NOMO-1 treated with dmso at 0.1 percent for 144 hours (cell line): ENCODE measurements at regions not wholly inside any gene's neighbourhood (a gene's known extent, or its start where the extent isn't known, plus 50 kb on each side); places are given as distances from the start of the nearest gene placed in this dataset.
"Not testable (repeated sequence)": the region's sequence is repeated elsewhere in the genome, so short reads cannot be mapped to it uniquely, and the experiment has no call there.

ENCODE experiments used
- DNase-seq: peaks from one replicate; lab custom pipeline; 2025; ENCODE audit not compliant: unreplicated experiment; lab: John Stamatoyannopoulos, UW

GRCh38 chr12:91767237-91767636 is 378.4 kb downstream of the BTG1 start:
- DNase-seq = no peak

DNA sequence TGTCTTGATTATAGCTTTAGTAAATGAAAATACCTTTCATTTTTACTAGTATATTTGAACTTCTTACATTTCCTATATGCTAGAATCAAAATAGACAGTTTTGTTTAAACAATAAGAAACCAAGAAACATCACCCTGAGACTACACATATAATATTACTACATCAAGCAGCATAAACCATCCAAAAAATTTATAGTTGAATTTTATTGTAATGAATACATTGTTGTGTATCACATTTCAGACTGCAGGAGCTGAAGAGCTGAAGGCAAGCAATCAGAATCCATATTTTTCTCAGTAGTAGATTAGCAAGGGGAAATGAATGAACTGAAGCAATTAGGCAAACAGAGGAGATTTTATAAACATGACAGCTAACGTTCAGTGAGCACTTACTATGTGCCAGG is 379.2 kb downstream of the BTG1 start:
- no peak for DNase-seq

DNA sequence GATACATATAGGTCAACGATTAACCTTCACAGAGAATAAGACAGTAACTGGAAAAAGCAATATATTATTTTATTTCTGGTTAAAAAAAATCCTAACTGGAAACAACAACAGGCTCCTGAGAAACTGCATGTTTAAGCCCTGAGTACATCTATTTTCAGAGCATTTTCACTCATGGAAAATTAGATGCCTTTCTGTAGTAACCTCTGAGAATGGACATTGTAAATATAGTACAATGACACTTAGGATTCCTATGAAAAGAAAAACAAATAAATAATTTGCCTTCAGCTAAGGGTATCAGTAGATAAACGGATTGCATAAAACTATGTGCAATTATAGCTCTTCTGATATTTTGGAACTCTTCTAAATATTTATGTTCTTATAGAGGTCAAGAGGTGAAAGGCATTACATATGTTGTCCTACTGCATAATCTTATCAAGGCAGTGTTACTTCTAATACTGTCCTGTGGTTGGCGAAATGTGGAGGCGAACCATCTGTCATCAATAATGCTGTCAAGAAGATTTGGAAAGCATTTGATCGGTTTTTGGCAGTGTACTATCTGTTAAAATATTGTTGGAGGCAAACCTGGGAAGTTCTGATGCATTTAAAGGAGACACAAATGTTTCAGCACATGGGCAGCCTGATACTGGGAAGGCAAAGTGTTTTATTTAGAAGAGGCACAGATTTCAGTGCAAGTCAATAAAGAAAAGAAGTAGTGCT is 381.8 kb downstream of the BTG1 start:
- no peak for DNase-seq

- DNase-seq = no peak
These were observed 392.0 kb downstream of the BTG1 start for GRCh38 chr12:91753649-91754048.

DNA sequence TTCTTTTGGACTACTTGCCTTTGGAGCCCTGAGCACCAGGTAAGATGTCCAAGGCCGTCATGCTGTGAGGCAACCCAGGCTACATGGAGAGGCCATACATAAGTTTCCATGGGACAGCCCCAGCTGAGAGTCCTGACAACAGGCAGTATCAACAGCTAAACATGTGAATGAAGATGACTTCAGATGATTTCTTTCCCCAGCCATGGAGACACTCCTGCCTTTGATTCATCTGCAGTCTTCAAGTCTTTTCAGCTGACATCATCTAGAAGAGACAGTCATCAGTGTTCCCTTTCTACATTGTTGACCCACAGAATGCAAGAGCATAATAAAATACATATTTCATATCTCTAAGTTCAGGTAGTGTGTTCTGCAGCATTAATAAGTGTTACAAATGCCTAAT is 398.7 kb downstream of the BTG1 start:
- DNase-seq = no peak

DNA sequence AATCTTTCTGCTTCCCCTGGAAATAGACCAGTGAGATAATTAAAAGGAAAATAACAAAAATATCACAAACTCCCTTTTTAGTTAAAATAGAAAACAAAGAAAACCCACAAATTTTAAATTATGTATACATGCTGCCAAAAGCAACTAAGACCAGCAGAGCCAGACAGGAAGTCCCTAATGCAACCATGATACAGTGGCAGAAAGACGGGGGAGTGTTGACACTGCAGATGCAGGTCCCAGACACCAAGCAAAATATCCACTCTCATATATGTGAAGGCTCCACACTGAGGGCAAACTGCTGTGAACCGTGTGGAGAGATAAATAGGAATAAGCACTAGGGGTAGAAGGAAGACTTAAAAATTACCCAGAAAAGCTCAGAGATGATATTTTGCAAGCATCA is 401.0 kb downstream of the BTG1 start:
- DNase-seq = no peak

DNA sequence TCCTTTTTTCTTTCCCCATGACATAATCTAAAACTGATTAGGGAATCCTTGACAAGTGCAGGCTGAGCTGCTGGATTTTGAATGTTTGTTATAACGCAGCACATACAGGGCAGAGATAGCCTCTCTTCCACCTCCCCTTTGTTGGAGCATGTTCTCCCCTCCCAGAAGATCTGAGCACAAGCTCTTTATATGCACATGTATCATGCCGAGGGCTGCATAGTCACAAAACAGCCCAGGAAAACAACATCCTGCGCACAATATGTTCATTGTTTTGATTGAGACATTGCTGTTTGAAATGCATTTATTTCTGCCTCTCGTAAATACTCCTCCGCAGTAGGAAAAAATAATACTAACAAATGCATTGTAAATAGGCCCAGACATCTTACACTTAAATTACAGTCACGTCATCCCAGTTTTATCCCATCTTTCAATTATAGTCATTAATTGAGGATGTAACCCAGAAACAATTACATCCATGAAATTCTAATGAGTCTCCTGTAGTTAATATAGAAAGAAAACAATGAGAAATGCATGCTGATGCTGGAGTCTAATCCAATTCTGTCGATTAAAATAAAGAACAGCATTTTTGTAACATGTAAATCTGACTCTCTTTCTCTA is 401.8 kb downstream of the BTG1 start:
- DNase-seq = no peak

DNA sequence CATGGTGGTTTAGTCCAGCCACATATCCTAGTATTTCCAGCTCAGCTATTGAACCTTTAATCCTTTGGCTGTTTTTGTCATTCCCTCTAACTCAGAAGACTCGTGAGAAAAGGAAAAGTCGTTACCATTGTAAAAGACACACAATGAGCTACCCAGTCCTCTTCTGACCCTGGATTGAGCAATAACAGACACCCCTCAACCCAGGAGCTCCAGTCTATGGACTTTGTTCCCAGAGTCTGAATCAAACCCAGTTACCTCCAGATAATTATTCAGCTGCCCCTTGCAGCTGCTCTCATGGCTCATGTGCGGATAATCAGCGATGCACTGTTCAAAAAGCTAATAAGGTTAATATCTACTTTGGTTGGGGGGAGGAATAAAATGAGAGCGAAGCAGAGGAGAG is 402.4 kb downstream of the BTG1 start:
- no peak for DNase-seq

- no peak for DNase-seq
These were observed 403.7 kb downstream of the BTG1 start for GRCh38 chr12:91741932-91742331.

DNA sequence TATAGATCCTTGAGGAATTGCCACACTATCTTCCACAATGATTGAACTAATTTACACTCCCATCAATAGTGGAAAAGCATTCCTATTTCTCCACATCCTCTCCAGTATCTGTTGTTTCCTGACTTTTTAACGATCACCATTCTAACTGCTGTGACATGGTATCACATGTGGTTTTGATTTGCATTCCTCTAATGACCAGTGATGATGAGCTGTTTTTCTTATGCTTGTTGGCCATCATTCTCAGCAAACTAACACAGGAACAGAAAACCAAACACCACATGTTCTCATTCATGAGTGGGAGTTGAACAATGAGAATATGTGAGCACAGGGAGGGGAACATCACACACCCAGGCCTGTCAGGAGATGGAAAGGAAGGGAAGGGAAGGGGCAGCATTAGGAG is 411.8 kb downstream of the BTG1 start:
- not testable (repeated sequence) for DNase-seq

GRCh38 chr12:91732086-91732485 is 413.6 kb downstream of the BTG1 start:
- no peak for DNase-seq

DNA sequence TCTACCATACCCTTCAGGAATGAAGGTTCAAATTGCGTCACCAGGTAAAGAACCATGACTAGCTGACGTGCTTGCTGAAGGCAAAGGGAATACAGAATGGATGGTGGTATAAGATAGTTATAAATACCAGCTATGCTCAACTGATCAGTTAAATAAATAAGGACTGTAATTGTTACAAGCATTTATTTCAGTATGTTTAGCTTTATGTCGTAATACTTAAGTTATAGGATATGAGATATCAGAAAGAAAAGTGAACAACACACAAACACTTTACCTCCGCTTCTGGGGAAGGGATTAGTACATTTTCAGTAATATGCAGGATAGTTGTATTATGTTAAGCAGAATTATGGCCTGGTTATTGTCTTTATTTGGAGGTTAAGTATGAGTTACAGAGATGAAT is 416.1 kb downstream of the BTG1 start:
- DNase-seq = no peak

DNA sequence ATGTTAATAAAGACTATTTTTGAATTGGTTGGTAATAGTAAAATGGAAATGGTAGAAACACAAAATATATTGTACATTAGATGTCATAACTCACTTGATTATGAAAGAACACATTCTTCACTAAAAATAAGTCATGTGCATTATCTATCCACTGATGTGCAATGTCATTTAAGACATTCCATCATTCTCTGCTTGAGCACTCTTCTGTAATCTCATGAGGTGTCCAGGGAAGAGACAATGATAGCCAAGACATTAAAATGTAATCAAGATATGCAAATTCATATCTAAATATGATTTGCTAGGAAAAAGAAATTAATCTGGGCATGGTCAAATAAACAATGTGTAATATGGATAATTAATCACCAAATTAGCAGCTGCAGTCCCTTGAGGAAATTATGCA is 422.5 kb downstream of the BTG1 start:
- no peak for DNase-seq

DNA sequence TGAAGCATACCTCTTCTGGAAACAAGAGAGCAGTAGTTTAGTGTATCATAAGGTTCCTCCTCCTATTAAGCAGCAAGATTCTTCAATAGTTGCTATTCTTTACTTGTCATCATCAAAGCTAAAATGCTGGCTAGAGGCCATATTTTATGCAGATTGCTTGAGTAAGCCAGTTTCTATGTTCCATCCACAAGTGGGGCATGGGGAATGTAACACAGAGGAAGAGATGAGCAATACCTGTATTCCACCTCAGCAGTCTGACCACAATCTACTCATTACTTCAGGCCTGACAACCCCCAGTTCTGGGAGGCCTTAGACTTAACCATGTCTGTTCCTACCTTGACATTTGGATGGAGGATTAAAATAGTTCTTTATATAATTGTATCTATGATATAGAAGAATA is 423.6 kb downstream of the BTG1 start:
- no peak for DNase-seq

GRCh38 chr12:91721023-91721422 is 424.6 kb downstream of the BTG1 start:
- no peak for DNase-seq

DNA sequence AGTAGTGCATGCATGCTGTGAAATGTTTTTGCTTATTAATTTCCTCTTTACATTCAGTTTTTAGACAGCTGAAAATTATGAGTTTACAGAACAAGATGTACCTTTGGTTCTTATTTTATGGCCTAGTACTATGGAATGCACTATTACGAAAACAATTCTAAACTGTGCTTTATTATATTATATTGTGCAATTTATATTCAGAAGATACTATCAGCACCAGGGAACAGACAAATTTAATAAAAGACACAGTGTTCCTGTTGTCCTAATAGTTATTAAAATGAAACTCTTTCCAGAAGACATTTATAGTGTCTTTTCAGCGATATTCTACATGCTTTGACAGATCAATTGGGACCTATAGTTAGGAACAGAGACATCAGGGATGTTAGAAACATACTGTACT is 427.3 kb downstream of the BTG1 start:
- DNase-seq = no peak

GRCh38 chr12:91717804-91718203 is 427.8 kb downstream of the BTG1 start:
- DNase-seq = no peak

GRCh38 chr12:91711925-91712324 is 433.7 kb downstream of the BTG1 start:
- not testable (repeated sequence) for DNase-seq

DNA sequence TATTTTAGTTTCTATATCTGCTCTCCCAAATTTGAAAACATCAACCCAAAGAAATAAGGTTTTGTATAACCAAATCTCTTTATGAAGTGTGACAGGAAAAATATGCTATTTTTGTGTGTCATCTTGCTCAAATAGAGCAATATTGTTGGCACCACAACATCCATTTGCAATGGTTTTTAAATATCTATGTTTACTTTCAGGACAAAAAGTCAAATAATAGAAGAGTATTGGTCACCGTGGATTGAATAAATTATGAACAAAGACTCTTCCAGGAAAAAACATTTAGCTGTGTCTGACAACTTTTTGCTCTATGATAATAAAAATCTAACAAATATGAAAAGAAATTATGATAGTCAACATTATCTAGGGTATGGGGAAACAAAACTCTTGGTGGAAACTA is 439.2 kb downstream of the BTG1 start:
- no peak for DNase-seq

DNA sequence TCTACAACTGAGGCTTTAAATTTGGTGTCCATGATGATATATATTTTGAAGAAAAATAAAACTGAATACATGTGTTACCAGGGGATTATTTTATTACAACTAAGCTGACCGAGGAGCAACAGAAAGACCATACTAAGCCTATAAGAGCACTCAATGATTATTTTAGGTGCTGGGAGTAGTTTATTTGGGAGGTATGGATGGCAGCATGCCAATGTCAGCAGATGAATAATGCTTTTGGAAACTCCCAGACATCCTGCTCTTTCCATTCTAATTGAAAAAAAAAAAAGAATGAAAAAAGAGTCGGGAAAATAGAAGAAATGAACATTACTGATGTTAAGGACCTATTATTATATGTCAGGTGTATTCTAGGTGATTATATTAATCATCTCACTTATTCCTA is 441.2 kb downstream of the BTG1 start:
- DNase-seq = no peak

GRCh38 chr12:91703491-91704283 is 442.0 kb downstream of the BTG1 start:
- DNase-seq = no peak

GRCh38 chr12:91702843-91703425 is 442.7 kb downstream of the BTG1 start:
- DNase-seq = no peak
